Omental fat pad (tissue), 3 donors: ENCODE measurements at regions not wholly inside any gene's neighbourhood (a gene's known extent, or its start where the extent isn't known, plus 50 kb on each side); places are given as distances from the start of the nearest gene placed in this dataset.

Experiments used
- ATAC-seq: fragments of 150-250 bp; one replicate; pipeline ENCODE4 v1.9.1; 2016; ENCODE audit warnings: mild to moderate bottlenecking, moderate library complexity; ENCODE audit not compliant: low FRiP score
- DNase-seq: peaks from one replicate; pipeline ENCODE4 v3.0.0-alpha.2; 2019; ENCODE audit warnings: low spot score
- CTCF ChIP-seq, 3 donors: fragments of 450-650 bp; IDR thresholded peaks; one replicate each; pipeline ENCODE4 v1.5.1; 2016 to 2017; ENCODE audit warnings: antibody characterized with exemption in 3 of 3, mild to moderate bottlenecking in 3 of 3, moderate library complexity in 2 of 3

GRCh38 chr12:68422159-68422558, 90.0 kb upstream of the MDM1 start:
- no peak for TF ChIP-seq CTCF (IDR thresholded peaks at IDR 0.05)
- ATAC-seq = no peak
- no peak for DNase-seq

GRCh38 chr12:68422956-68423574, 90.9 kb upstream of the MDM1 start:
- TF ChIP-seq CTCF (IDR thresholded peaks at IDR 0.05) = no peak
- ATAC-seq (no peak), DNase-seq (no peak)

GRCh38 chr12:68425998-68426397, 93.8 kb upstream of the MDM1 start:
- ATAC-seq = no peak
- DNase-seq = no peak
- TF ChIP-seq CTCF (IDR thresholded peaks at IDR 0.05) = no peak

GRCh38 chr12:68428211-68428610, 96.0 kb upstream of the MDM1 start:
- no peak for TF ChIP-seq CTCF (IDR thresholded peaks at IDR 0.05)
- DNase-seq = no peak
- ATAC-seq = no peak

GRCh38 chr12:68428724-68429501, 96.8 kb upstream of the MDM1 start:
- no peak for TF ChIP-seq CTCF (IDR thresholded peaks at IDR 0.05)
- DNase-seq = no peak

GRCh38 chr12:68429696-68430095, 97.5 kb upstream of the MDM1 start:
- ATAC-seq = no peak
- DNase-seq = no peak
- TF ChIP-seq CTCF (IDR thresholded peaks at IDR 0.05) = no peak

More at GRCh38 chr12:68428724-68429501, 96.8 kb upstream of the MDM1 start:
- ATAC-seq = no peak

- no peak for ATAC-seq
- DNase-seq = no peak
- TF ChIP-seq CTCF (IDR thresholded peaks at IDR 0.05) = no peak
Measured at GRCh38 chr12:68431786-68432185, 99.6 kb upstream of the MDM1 start.
